ENCODE measurements at regions not wholly inside any gene's neighbourhood (a gene's known extent, or its start where the extent isn't known, plus 50 kb on each side); places are given as distances from the start of the nearest gene placed in this dataset.

DNA sequence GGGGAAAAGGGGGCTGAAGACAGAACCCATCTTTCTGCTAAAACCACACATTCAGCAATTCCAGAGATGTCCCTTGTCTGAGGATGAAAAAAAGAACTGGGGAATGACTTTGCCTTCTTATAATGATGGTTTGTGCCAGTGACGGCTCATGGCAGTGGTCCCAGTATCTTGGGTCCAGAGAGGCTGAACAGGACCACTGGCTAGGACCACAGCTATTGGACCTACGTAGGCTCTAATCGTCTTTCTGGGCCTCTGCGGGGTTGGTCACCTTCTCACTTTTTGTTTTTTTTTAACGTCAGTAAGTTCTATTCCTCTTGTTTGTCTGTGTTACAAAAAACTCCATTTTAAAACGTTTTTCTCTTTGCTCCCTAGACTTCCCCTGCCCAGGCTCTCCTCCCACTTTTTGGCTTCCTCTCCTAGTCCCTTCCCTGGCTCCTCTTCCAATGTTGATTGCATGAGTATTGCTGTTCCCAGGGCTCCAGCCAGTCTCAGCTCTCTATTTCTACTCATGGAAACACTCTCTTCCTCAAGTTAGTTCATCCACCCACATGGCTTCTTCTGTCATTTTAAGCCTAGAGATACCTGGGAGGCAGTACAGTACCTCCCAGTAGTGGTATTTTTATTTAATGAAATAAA is 52.6 kb upstream of the STX18 start:
- no peak for DNase-seq

DNA sequence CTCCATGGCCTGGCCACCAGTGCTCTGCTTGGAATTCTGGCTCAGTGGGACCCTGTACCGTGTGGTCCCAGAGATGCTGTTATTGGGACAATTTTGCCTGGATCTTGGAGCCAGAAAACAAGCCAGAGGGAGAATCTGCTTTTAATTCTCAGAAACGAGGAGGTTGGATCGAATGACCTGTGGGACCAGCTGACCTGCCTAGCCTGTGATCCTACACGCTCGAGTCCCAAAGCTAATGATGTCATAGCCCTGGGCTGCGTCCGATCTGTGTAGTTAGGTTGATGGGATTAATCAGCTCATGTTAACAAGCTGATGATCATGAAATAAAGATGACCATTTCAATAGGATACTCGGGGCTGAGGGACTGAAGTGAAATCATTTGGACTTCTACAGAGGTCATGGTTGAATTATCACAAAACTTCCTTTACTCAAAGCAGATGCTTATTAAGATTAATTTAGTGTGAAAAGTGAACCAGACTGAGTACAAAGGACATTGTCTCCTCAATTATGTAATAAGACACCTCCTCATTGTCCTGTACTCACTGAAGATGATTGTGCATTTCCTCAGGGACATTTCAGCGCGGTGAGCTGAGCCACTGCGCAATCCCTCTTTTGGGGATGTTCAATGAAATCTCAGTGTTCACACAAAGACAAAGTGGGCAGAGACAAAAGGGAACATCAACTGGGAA is 51.9 kb upstream of the STX18 start:
- DNase-seq: no peak

DNA sequence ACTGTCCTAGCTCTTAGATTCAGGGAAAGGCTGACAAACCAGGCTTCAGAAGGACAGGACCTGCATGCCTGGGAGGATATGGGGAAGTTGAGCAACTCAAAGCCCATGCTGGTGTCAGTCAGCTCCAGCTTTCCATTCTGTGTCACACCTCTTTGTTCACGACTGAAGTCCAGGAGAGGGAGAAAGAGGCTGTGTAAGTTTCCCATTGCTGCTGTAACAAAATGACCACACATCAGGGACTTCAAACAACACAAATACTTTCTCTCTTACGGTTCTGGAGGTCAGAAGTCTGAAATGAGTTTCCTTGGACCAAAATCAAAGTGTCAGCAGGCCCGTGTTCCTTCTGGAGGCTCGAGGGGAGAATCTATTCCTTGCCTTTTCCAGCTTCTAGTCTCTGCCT is 50.6 kb upstream of the STX18 start:
- no peak for DNase-seq
